Thoracic aorta (tissue), 2 donors: ENCODE measurements at regions not wholly inside any gene's neighbourhood (a gene's known extent, or its start where the extent isn't known, plus 50 kb on each side); places are given as distances from the start of the nearest gene placed in this dataset.

Source experiments
- ATAC-seq: fragments of 150-250 bp; one replicate; pipeline ENCODE4 v1.8.0; 2017; ENCODE audit warnings: low read depth; ENCODE audit not compliant: insufficient number of reproducible peaks, low FRiP score
- DNase-seq: peaks from one replicate; pipeline ENCODE4 v3.0.0-alpha.2; 2020; ENCODE audit warnings: low spot score
- H3K27ac ChIP-seq, 2 donors: fragments of 200-600 bp; sonication (generic); 1 replicate in 1 of 2; 2 replicates in 1 of 2; pipeline ENCODE4 v1.5.1; 2016; ENCODE audit warnings: mild to moderate bottlenecking in 2 of 2, moderate library complexity in 2 of 2
- H3K27me3 ChIP-seq: fragments of 200-600 bp; sonication (generic); replicated peaks from 2 replicates; pipeline ENCODE4 v1.6.0; 2016; ENCODE audit warnings: mild to moderate bottlenecking; ENCODE audit not compliant: insufficient read depth
- H3K36me3 ChIP-seq: fragments of 200-600 bp; sonication (generic); one replicate; pipeline ENCODE4 v1.5.1; 2016
- H3K4me1 ChIP-seq, 2 donors: fragments of 200-600 bp; sonication (generic); 1 replicate in 1 of 2; 2 replicates in 1 of 2; pipeline versions ENCODE4 v1.5.1 to v1.6.0; 2016; ENCODE audit warnings: low read depth in 2 of 2, mild to moderate bottlenecking in 1 of 2; ENCODE audit not compliant: control insufficient read depth in 1 of 2
- H3K4me3 ChIP-seq: fragments of 200-600 bp; sonication (generic); 2 replicates; pipeline ENCODE4 v1.5.1; 2016; ENCODE audit warnings: mild to moderate bottlenecking
- H3K9me3 ChIP-seq: fragments of 200-600 bp; sonication (generic); 2 replicates; pipeline ENCODE4 v1.5.1; 2016
- TF ChIP-seq, protein P1 (sequence below): fragments of 200-600 bp; sonication (generic); IDR thresholded peaks from one replicate; pipeline ENCODE4 v1.5.1; 2019; ENCODE audit warnings: antibody characterized with exemption

DNA sequence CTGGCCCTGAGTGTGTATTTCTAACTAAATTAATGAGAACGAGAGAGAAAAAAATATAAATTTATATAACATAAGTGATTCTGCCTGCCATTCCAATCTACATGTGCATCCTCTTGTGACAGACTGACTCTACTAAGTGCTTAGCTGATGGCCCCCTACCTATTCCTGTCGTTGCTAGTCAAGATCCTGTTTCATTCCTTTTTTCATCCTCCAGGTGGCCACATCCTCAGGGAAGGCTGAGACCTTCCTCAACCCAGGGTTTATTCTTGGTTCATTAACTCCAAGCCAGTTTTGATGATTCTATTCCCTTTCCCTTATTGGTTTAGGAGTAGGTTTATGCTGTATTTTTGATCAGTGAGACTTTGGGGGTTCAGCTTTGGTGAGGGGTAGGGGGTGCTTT lies 201.3 kb downstream of the C9orf152 start:
- no peaks in the 10 kb centered on the region for H3K4me1 ChIP-seq
- TF ChIP-seq, protein P1, sequence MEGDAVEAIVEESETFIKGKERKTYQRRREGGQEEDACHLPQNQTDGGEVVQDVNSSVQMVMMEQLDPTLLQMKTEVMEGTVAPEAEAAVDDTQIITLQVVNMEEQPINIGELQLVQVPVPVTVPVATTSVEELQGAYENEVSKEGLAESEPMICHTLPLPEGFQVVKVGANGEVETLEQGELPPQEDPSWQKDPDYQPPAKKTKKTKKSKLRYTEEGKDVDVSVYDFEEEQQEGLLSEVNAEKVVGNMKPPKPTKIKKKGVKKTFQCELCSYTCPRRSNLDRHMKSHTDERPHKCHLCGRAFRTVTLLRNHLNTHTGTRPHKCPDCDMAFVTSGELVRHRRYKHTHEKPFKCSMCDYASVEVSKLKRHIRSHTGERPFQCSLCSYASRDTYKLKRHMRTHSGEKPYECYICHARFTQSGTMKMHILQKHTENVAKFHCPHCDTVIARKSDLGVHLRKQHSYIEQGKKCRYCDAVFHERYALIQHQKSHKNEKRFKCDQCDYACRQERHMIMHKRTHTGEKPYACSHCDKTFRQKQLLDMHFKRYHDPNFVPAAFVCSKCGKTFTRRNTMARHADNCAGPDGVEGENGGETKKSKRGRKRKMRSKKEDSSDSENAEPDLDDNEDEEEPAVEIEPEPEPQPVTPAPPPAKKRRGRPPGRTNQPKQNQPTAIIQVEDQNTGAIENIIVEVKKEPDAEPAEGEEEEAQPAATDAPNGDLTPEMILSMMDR: no peak
- H3K9me3 ChIP-seq: no peaks in the 10 kb centered on the region
- no peak for ATAC-seq
- no peak for DNase-seq
- H3K4me3 ChIP-seq: no peak overlapping the region
- H3K27me3 ChIP-seq: no peaks in the 10 kb centered on the region
- no peak overlapping the region for H3K27ac ChIP-seq
- no peaks in the 10 kb centered on the region for H3K36me3 ChIP-seq

DNA sequence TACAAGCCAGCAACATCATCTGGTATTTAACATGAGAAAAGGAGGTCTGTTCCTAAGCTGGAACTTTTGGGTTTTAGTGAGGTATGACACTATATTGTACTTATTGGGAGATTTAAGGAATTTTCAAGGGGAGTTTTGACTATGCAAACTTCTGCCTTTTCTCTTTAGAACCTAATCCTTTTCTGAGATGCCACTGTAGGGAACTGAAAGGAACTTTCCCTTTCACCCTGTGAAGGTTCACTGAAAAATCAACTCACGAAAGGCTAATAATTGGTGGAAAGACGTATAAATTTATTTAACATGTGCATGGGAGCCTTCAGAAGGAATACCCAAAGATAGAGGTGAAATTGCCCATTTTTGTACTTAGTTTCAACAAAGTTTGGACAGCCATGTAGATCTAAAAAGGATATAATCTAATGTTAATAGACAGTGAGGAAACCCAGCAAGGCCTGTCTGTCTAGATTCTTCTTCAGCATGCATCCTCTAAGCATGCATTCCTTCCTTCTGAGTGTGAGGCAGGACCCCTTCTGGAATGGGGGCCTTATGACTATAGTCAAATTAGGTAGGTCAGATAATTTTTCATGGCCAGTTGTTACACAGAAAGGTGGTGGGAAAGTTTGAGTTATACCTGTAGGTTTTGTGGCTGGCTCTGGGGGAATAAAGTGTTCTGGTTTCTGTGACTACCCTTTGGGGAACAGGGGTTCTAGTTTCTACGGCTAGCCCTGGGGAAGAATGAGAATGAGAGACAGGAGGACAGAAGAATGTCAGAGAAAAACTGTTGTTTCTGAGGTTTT lies 200.3 kb downstream of the C9orf152 start:
- no peaks in the 10 kb centered on the region for H3K27me3 ChIP-seq
- TF ChIP-seq, protein P1: no peak
- DNase-seq: no peak
- no peaks in the 10 kb centered on the region for H3K36me3 ChIP-seq
- ATAC-seq: no peak
- H3K4me1 ChIP-seq: no peaks in the 10 kb centered on the region
- H3K27ac ChIP-seq: no peak overlapping the region
- no peaks in the 10 kb centered on the region for H3K9me3 ChIP-seq
- no peak overlapping the region for H3K4me3 ChIP-seq

DNA sequence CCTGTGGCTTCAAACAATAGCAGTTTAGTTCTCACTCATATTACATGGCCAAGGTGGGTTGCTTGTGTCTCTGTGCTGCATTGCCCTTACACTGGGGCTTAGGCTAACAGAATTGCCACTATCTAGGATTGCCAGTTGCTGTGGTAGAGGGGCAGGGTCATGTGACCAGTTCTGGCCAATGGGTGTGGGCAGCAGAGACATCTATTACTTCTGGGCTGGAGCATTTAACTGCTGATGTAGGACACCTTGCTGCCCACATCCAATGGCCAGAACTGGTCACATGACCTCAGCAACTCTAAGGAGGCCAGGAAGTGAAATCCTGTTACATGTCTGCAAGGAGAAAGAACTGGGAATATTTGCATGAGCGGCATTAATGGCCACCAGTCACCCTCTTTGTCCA lies 199.3 kb downstream of the C9orf152 start:
- Histone ChIP-seq H3K4me1 (no peaks in the 10 kb centered on the region), H3K4me3 (no peak overlapping the region), H3K27ac (no peak overlapping the region), H3K27me3 (no peaks in the 10 kb centered on the region), H3K36me3 (no peaks in the 10 kb centered on the region), H3K9me3 (no peaks in the 10 kb centered on the region)
- ATAC-seq (no peak), DNase-seq (no peak)
- TF ChIP-seq, protein P1: no peak

DNA sequence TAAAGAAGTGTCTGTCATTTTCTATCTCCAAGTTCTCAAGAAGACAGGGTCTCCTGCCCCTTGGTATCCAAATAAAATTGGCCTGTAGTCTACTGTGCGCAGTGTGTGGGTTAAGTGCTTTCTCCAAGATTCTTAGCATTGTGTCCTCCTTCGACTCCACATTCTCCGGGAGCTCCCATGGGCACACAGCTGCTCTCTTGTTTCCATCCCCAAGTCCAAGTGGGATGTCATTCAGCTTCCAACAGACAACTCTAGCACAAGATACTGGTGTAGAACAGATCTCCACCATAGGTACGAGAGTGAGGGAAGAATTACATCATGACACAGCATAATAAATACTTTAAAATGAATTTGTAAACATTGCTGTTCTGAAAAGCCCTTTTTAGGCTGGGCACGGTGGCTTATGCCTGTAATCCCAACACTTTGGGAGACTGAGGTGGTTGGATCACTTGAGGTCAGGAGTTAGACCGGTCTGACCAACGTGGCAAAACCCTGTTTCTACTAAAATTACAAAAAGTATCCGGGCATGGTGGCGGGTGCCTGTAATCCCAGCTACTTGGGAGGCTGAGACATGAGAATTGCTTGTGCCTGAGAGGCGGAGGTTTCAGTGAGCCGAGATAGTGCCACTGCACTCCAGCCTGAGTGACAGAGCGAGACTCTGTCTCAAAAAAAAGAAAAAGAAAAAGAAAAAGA lies 196.2 kb downstream of the C9orf152 start:
- H3K4me3 ChIP-seq: no peak overlapping the region
- peaks cover 0 to 2% of the 10 kb centered on the region in 2 donors for H3K4me1 ChIP-seq
- no peaks in the 10 kb centered on the region for H3K9me3 ChIP-seq
- TF ChIP-seq, protein P1: no peak
- no peaks in the 10 kb centered on the region for H3K36me3 ChIP-seq
- H3K27ac ChIP-seq: no peak overlapping the region
- DNase-seq: no peak
- ATAC-seq: no peak
- no peaks in the 10 kb centered on the region for H3K27me3 ChIP-seq

DNA sequence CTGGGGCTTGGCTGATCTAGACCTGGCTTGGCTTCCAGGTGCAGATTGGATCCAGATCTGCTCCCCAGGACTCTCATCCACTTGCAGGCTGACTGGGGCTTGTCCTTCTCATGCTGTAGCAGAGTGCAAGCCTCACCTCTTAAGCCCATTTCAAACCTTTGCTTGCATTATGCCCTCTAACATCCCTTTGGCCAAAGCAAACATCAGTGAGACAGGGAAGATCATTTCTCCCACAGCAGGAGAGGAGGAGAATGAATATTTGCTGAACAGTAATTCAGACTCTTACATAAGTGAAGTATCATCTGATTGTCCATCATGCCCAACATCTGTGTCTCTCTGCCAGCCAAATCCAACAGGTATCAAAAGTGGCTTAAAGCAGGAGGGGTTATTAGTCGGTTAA lies 194.9 kb downstream of the C9orf152 start:
- H3K27me3 ChIP-seq: no peaks in the 10 kb centered on the region
- TF ChIP-seq, protein P1: no peak
- no peaks in the 10 kb centered on the region for H3K9me3 ChIP-seq
- no peak for ATAC-seq
- peaks cover 0 to 2% of the 10 kb centered on the region in 2 donors for H3K4me1 ChIP-seq
- H3K4me3 ChIP-seq: no peak overlapping the region
- DNase-seq: no peak
- no peak overlapping the region for H3K27ac ChIP-seq
- no peaks in the 10 kb centered on the region for H3K36me3 ChIP-seq
